ENCODE measurements at regions not wholly inside any gene's neighbourhood (a gene's known extent, or its start where the extent isn't known, plus 50 kb on each side); places are given as distances from the start of the nearest gene placed in this dataset.

GRCh38 chr2:16565481-16565880, 100.2 kb downstream of the CYRIA start:
- no peak for DNase-seq (ENCODE audit: low spot score)
- FAIRE-seq: no peak

- DNase-seq (ENCODE audit: low spot score): no peak
- no peak for FAIRE-seq
Observed at GRCh38 chr2:16561676-16562075, 104.0 kb downstream of the CYRIA start.

DNA sequence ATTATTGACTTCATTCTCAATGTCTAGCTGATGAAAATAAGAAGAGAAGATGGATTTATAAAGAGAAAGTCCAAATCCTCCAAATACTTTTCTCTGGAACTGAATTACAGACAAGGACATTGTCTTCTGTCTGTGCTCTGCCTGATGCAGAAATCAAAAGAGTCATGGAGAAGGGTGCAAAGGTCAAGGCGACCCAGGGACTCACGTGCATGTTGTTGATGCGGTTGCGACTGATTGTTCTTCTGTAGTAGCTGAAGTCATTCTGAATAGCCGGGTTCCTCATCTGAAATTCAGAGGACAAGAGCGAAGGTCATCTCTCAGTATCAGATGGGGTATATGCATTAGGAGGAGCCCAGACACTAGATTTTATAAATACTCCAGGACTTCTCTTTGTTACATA, 104.4 kb downstream of the CYRIA start:
- DNase-seq (ENCODE audit: low spot score) (no peak), FAIRE-seq (no peak)

- DNase-seq (ENCODE audit: low spot score) (no peak), FAIRE-seq (no peak)
Observed at GRCh38 chr2:16559278-16560067, 106.2 kb downstream of the CYRIA start.

DNA sequence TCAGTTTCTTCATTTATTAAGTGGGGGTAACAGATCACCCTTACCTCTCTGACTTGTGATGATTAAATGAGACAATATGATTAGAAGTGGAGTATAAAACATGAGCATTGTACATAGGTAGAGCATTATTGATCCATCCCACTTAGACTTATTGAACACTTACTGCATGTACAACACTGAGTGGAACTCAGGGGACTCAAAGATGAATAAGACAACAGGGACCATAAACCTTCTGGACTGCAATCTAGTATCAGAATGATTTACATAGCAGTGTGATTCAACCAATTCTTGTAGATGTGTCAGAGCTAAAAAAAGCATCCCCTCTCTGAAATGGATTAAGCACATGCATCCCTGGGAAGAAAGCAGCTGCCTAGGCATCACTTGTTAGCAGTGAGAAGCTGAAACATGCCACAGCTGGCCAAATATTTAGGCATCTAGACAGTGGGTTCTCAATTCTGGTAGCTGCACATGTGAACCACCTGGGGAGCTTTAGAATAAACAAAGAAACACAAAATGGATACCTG, 111.5 kb downstream of the CYRIA start:
- DNase-seq (ENCODE audit: low spot score): no peak
- FAIRE-seq: peak; percentile 52

DNA sequence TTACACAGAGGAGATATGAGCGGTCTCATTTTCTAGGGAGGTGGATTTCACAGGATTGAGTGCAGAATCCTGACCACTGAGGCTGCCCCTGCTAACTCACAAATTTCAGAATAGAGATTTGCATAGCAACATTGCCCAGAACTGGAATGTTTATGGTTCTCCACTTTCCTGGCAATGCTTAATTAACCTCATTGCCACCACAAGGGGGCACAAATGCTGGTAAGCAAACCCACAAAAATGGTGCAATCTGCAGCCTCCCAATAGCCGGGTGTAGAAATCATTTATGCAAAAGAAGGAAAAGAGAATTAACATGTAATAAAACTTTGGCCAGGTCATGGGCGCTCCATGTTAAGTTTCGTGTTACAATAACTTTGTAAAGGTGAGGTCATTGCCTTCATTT, 112.4 kb downstream of the CYRIA start:
- FAIRE-seq (no peak), DNase-seq (ENCODE audit: low spot score) (peak; percentile 44)

DNA sequence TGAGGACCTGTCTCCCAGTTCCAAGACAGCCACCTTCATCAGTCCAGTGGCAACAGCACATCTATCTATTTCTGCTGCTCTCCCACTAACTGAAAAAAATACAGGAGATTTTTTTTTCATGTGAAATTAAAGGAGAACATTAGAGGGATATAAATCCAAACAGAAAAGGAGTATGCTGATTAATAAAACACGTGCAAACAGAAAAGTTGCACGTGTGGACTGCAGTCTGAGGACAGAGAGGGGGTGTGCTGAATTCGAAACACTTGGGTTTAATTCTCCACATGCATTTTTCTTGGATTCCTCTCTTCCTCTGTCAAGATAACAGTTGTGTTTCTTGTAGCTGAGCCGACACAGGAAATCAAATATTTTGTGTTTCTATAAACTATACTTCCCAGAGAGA, 113.4 kb downstream of the CYRIA start:
- no peak for DNase-seq (ENCODE audit: low spot score)
- FAIRE-seq: no peak

GRCh38 chr2:16548036-16548435, 117.6 kb downstream of the CYRIA start:
- DNase-seq (ENCODE audit: low spot score) (no peak), FAIRE-seq (no peak)

DNA sequence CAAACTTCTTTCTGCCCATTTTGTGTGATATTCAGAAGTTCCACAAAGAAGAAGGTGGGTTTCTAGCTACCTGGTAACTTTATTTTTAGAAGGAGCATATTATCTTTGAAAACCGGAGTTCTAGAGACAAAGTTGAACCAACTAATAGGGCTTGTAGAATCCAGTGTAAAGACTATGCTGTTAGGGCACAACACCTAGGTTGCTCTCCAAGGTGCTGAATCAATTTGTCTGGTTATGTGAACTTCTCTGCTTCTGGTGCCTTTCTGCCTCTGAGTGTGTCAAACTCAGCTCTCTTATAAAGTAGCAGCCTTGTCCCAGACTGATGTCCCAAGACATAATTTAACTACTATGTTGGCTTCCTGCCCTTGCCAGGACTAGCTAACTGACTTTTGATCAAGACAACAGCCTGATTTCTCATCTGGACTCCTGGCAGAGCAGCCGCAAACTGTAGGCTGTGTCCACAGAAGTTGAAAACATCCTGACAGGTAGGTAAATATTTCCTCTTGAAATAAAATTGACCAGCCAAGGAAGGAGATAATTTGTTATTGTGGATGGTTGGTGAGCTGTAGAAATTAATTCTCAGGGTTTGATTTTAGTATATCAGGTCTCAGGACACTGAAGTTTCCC, 119.4 kb downstream of the CYRIA start:
- FAIRE-seq (peak; percentile 9), DNase-seq (ENCODE audit: low spot score) (peak; percentile 65)

DNA sequence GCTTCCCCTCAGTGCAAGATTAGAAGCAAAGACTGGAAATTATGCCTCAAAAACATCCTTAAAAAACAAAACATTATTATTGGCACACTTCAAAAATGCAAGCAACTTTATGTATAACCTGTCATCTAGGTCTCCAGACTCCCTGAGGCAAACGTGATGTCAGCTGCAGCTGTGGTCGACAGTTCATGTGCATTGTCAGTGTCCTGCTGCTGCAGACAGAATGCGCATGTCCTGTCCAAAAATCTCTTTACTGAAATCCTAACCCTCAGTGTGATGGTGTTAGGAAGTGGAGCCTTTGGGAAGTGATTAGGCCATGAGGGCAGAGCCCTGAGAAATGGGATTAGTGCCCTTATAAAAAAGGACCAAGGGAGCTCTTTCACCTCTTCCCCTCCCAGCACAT, 126.9 kb downstream of the CYRIA start:
- no peak for FAIRE-seq
- DNase-seq (ENCODE audit: low spot score): no peak

DNA sequence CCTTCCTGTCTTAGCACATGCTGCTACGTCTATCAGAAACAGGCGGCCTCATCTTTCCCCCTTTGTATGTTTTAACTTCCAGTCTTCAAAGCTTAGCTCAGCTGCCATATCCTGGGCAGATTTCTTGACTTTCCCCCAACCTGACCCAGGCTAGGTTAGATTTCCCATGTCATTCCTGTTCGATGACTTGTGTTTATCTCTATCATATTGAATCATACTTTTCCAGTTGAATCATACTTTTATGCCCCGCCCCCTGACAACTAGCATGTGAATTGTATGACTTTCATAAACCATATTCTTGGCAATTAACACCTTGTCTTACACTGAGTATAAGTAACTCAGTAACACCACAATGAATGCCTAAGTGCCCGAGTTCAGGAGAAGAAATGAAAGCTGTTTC, 128.3 kb downstream of the CYRIA start:
- no peak for FAIRE-seq
- DNase-seq (ENCODE audit: low spot score): peak; percentile 29

GRCh38 chr2:16526193-16526592, 139.4 kb downstream of the CYRIA start:
- DNase-seq (ENCODE audit: low spot score) (no peak), FAIRE-seq (no peak)

- no peak for FAIRE-seq
- no peak for DNase-seq (ENCODE audit: low spot score)
Observed at GRCh38 chr2:16525265-16525887, 140.3 kb downstream of the CYRIA start.

DNA sequence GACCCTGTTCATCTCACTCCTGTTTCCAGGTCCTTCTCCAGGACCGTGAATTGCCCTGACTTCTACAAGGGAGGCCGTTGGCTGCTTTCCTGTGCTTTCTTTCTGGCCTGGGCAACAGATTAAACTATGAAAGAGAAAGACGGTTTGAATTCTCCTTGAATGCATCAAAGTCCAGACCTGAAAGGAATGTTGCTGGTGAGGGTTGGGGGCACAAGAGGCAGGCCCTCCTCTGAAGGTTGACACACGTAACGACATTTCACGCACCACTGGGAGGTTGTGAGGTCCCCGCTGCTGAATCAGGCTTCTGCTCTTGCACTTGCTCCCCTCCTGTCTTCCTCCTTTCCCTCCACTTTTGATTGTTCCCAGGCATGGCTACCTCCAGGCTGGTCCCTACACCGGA, 141.9 kb downstream of the CYRIA start:
- no peak for FAIRE-seq

GRCh38 chr2:16522031-16522831, 143.4 kb downstream of the CYRIA start:
- FAIRE-seq (no peak), DNase-seq (ENCODE audit: low spot score) (peak; percentile 44)

More for the DNA sequence above, 141.9 kb downstream of the CYRIA start:
- no peak for DNase-seq (ENCODE audit: low spot score)

GRCh38 chr2:16520891-16521290, 144.7 kb downstream of the CYRIA start:
- FAIRE-seq (no peak), DNase-seq (ENCODE audit: low spot score) (no peak)

DNA sequence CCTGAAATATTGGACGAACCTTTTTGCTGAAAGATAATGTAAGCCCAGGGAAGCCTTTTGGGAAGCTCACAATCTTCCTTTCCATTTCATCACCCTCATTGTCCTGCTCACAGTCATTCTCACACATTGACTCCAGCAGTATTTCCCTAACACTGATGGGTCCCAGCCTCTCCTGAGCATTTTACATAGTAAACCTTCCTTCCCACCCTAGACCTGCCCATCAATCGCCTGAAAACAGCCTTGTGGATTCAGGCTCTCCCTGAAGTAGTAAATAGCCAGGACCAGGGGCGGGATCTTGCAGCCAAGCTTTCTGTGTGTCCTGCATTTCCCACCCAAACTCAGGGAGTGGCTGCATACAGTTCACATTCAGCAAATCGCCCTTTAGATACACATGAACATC, 149.9 kb downstream of the CYRIA start:
- no peak for FAIRE-seq

DNA sequence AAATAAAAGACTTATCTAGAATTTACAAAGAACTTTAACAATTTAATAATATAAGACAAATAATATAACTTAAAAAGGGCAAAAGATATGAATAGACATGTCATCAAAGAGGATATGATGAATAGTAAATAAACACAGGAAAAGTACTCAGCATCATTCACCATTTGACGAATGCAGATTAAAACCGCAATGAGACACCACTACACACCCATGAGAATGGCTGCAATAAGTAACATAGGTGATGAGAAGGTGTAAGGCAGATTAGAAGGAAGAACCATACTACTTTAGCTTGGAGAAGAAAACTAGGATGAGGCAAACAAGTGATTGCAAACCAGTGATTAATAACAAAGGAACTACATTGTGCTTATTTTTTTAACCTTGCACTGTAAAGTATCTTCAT, 152.0 kb downstream of the CYRIA start:
- DNase-seq (ENCODE audit: low spot score): no peak
- FAIRE-seq: no peak

More for the DNA sequence above, 149.9 kb downstream of the CYRIA start:
- no peak for DNase-seq (ENCODE audit: low spot score)

- FAIRE-seq: no peak
- DNase-seq (ENCODE audit: low spot score): no peak
Observed at GRCh38 chr2:16511041-16511440, 154.6 kb downstream of the CYRIA start.

GRCh38 chr2:16509042-16509441, 156.6 kb downstream of the CYRIA start:
- FAIRE-seq (no peak), DNase-seq (ENCODE audit: low spot score) (no peak)

DNA sequence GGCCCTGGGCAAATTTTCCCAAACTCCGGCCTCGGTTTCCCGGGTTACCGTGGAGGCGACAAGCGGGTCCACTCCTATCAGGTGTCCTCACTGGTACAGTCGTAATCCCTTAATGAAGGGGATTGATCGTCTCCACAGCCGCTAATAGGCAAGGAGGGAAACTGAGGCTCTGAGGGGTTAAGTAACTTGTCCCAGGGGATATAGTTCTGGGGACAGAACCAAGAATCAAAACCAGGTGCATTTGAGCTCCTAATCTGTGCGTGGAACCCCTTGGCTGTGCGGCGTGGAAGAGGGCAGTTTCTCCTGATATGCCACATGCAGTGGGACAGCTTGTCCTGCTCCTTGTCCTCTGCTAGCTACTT, 157.2 kb downstream of the CYRIA start:
- FAIRE-seq (no peak), DNase-seq (ENCODE audit: low spot score) (no peak)
